Immature natural killer cell (primary cell): ENCODE measurements at regions not wholly inside any gene's neighbourhood (a gene's known extent, or its start where the extent isn't known, plus 50 kb on each side); places are given as distances from the start of the nearest gene placed in this dataset.

Experiments
- DNase-seq, 3 donors: peaks; one replicate each; pipeline ENCODE4 v3.0.0; 2022; ENCODE audit warnings: mixed read lengths in 1 of 3
- H3K27ac Mint-ChIP-seq, 6 donors: one replicate each; pipeline ENCODE4 v1.8.0; 2020; ENCODE audit warnings: mixed read lengths in 6 of 6, mild to moderate bottlenecking in 5 of 6, inconsistent platforms in 4 of 6, moderate library complexity in 3 of 6
- H3K27me3 Mint-ChIP-seq, 3 donors: one replicate each; pipeline ENCODE4 v1.8.0; 2020 to 2021; ENCODE audit warnings: low read depth in 3 of 3, mild to moderate bottlenecking in 3 of 3, mixed read lengths in 3 of 3, moderate library complexity in 3 of 3, inconsistent platforms in 1 of 3
- H3K36me3 Mint-ChIP-seq, 3 donors: one replicate each; pipeline ENCODE4 v1.8.0; 2020; ENCODE audit warnings: mixed read lengths in 3 of 3, inconsistent platforms in 2 of 3, mild to moderate bottlenecking in 2 of 3
- H3K4me1 Mint-ChIP-seq, 2 donors: one replicate each; pipeline ENCODE4 v1.8.0; 2020; ENCODE audit warnings: inconsistent platforms in 2 of 2, mild to moderate bottlenecking in 2 of 2, mixed read lengths in 2 of 2, moderate library complexity in 1 of 2
- H3K4me3 Mint-ChIP-seq, 5 donors: one replicate each; pipeline ENCODE4 v1.8.0; 2020; ENCODE audit warnings: mild to moderate bottlenecking in 5 of 5, mixed read lengths in 5 of 5, inconsistent platforms in 3 of 5, moderate library complexity in 3 of 5
- H3K9me3 Mint-ChIP-seq, 6 donors: one replicate each; pipeline ENCODE4 v1.8.0; 2020; ENCODE audit warnings: mild to moderate bottlenecking in 6 of 6, mixed read lengths in 6 of 6, inconsistent platforms in 4 of 6, moderate library complexity in 3 of 6

DNA sequence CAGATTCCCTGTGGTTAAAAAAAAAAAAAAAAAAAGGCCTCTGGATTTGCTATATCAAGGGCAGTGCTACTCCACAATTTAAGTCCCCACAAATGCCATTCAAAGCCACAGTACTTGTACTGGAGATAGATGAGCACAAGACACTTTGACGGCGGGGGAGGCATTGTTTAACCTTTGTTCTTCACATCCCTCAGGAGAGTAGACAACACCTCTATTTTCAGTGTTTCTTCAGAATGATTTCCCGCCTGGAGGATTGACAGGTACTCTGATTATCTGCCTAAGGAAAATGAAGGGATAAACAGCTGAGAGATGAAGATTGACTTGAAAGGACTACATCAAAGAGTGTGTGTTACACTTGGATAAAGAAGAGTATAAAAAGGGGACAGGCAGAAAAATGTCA is 58.7 kb downstream of the OTOL1 start:
- Mint-ChIP-seq H3K4me3 (no peak overlapping the region), H3K4me1 (no peaks in the 10 kb centered on the region), H3K36me3 (no peaks in the 10 kb centered on the region), H3K9me3 (no peaks in the 10 kb centered on the region), H3K27ac (no peak overlapping the region), H3K27me3 (peaks cover 2 to 12% (median 5%) of the 10 kb centered on the region in 3 donors)
- no peak for DNase-seq

DNA sequence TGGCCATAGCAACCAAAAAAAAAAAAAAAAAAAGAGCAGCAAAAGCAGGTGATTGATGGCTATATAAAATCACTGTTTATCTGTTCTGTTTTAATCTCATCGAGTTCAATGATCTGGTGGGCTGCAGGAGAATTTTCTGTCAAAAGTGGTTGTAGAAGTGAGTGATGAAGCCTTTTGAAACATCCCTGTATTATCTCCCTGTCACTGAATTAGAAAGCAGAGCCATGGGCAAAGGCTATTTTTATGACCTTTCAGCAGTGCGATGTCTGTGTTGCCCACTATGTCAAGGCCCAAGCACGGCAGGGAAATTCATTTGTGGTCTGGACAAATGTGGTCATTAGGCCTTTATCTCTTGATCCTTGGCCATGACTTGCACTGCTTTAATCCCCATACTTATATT is 59.9 kb downstream of the OTOL1 start:
- DNase-seq = no peak
- H3K27me3 Mint-ChIP-seq = peaks cover 2 to 12% (median 5%) of the 10 kb centered on the region in 3 donors
- no peak overlapping the region for H3K4me3 Mint-ChIP-seq
- H3K36me3 Mint-ChIP-seq = no peaks in the 10 kb centered on the region
- no peaks in the 10 kb centered on the region for H3K9me3 Mint-ChIP-seq
- H3K27ac Mint-ChIP-seq = no peak overlapping the region
- H3K4me1 Mint-ChIP-seq = no peaks in the 10 kb centered on the region

DNA sequence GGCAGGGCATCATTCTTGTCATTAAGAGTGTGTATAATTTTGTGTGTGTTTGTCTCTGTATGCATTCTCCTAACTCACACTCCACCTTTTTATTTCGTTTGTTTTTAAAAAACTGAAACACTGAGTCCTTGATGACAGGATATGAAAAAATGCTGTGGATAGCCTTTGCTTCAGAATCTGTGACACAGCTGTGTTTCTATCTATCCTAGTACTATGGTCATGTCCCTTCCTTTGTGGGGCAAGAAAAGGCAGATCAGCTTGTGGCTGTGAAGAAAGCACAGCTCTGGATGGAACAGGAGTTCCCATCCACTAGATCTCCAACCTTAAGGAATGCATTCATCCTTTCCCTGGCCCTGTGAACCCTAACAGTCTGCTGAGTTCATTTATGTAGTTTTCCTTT is 60.3 kb downstream of the OTOL1 start:
- no peak overlapping the region for H3K4me3 Mint-ChIP-seq
- no peaks in the 10 kb centered on the region for H3K36me3 Mint-ChIP-seq
- no peaks in the 10 kb centered on the region for H3K4me1 Mint-ChIP-seq
- H3K27me3 Mint-ChIP-seq = peaks cover 2 to 12% (median 5%) of the 10 kb centered on the region in 3 donors
- DNase-seq = no peak
- no peaks in the 10 kb centered on the region for H3K9me3 Mint-ChIP-seq
- no peak overlapping the region for H3K27ac Mint-ChIP-seq

GRCh38 chr3:161557445-161558150 is 61.0 kb downstream of the OTOL1 start:
- Mint-ChIP-seq H3K27me3 (peaks cover 2 to 12% (median 5%) of the 10 kb centered on the region in 3 donors), H3K4me3 (no peak overlapping the region), H3K36me3 (no peaks in the 10 kb centered on the region), H3K4me1 (no peaks in the 10 kb centered on the region), H3K9me3 (no peaks in the 10 kb centered on the region), H3K27ac (no peak overlapping the region)
- no peak for DNase-seq

DNA sequence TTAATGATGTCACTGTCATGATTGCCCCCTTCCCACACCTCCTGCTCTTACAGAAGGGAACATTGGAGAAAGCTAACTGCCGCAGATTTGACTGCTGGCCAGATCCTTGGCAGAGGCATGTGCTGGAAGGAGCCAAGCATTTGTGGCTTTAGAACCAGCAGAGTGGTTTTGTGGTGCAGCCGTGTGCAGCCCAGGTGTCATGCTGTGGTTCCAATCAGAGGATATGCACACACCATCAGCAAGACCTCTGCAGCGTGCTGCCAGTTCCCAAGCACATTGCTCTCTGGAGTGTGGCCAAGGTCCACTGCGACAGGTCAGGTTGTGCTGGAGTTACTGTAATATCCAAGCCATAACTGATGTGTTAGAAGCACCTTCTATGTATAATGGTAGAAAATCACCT is 61.6 kb downstream of the OTOL1 start:
- H3K4me3 Mint-ChIP-seq = no peak overlapping the region
- H3K36me3 Mint-ChIP-seq = no peaks in the 10 kb centered on the region
- DNase-seq = no peak
- H3K4me1 Mint-ChIP-seq = no peaks in the 10 kb centered on the region
- no peak overlapping the region for H3K27ac Mint-ChIP-seq
- peaks cover 3 to 12% (median 5%) of the 10 kb centered on the region in 3 donors for H3K27me3 Mint-ChIP-seq
- H3K9me3 Mint-ChIP-seq = no peaks in the 10 kb centered on the region

GRCh38 chr3:161559177-161559998 is 62.8 kb downstream of the OTOL1 start:
- peaks cover 5 to 9% (median 5%) of the 10 kb centered on the region in 3 donors for H3K27me3 Mint-ChIP-seq
- no peaks in the 10 kb centered on the region for H3K4me1 Mint-ChIP-seq
- no peak overlapping the region for H3K27ac Mint-ChIP-seq
- H3K9me3 Mint-ChIP-seq = no peaks in the 10 kb centered on the region
- no peaks in the 10 kb centered on the region for H3K36me3 Mint-ChIP-seq
- no peak for DNase-seq
- no peak overlapping the region for H3K4me3 Mint-ChIP-seq

- no peaks in the 10 kb centered on the region for H3K9me3 Mint-ChIP-seq
- H3K4me1 Mint-ChIP-seq = no peaks in the 10 kb centered on the region
- H3K27ac Mint-ChIP-seq = no peak overlapping the region
- peaks cover 5 to 8% (median 5%) of the 10 kb centered on the region in 3 donors for H3K27me3 Mint-ChIP-seq
- DNase-seq = no peak
- no peak overlapping the region for H3K4me3 Mint-ChIP-seq
- no peaks in the 10 kb centered on the region for H3K36me3 Mint-ChIP-seq
Measured at GRCh38 chr3:161560008-161560637, 63.5 kb downstream of the OTOL1 start.

- peaks cover 0 to 5% (median 3%) of the 10 kb centered on the region in 3 donors for H3K27me3 Mint-ChIP-seq
- no peaks in the 10 kb centered on the region for H3K4me1 Mint-ChIP-seq
- peaks cover 0 to 8% (median 2%) of the 10 kb centered on the region in 6 donors for H3K9me3 Mint-ChIP-seq
- H3K4me3 Mint-ChIP-seq = no peak overlapping the region
- no peak for DNase-seq
- no peaks in the 10 kb centered on the region for H3K36me3 Mint-ChIP-seq
- H3K27ac Mint-ChIP-seq = no peak overlapping the region
Measured at GRCh38 chr3:161567577-161568361, 71.2 kb downstream of the OTOL1 start.

DNA sequence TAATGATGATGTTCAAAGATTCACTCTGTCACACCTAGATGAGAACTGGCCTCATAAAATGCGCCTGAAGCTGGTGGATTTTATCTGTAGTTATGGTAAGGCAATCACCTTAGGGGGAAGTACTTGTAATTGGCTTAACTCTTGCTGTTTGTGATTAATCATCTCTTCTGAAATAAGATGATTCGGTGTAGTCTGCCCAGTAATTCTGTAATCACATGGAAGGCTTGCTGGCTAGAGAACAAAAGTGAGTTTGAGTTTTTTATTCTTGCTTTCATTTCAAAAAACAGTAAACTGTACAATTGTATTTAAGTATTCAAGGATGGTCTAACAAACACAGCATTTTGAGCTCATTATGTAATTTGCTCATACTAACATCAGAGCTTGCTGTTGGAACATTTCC is 72.1 kb downstream of the OTOL1 start:
- Mint-ChIP-seq H3K9me3 (peaks cover 0 to 8% (median 2%) of the 10 kb centered on the region in 6 donors), H3K27me3 (peaks cover 0 to 3% (median 2%) of the 10 kb centered on the region in 3 donors), H3K4me1 (no peaks in the 10 kb centered on the region), H3K36me3 (no peaks in the 10 kb centered on the region), H3K4me3 (no peak overlapping the region), H3K27ac (no peak overlapping the region)
- DNase-seq = no peak

DNA sequence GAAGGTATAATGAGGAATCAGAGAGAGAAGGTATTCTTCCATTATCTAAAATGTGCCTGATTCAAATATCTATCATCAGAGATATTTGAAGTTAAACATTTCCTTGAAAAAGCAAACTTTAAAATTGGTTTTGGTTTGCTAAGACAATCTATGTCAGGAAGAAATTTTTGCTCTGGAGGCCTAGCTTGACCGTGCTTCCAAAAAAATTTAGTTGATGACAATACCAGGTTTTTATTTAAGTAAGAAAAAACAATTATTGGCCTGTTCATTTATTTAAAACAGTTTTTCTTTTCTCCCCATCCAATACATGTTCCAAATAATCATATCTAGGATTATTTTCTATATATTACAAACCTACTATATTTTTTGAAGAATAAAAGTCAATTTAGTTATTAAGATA is 75.3 kb downstream of the OTOL1 start:
- DNase-seq = no peak
- Mint-ChIP-seq H3K4me1 (no peaks in the 10 kb centered on the region), H3K4me3 (no peak overlapping the region), H3K36me3 (no peaks in the 10 kb centered on the region), H3K27ac (no peak overlapping the region), H3K27me3 (peaks cover 0 to 4% (median 4%) of the 10 kb centered on the region in 3 donors), H3K9me3 (peaks cover 0 to 11% (median 4%) of the 10 kb centered on the region in 6 donors)

DNA sequence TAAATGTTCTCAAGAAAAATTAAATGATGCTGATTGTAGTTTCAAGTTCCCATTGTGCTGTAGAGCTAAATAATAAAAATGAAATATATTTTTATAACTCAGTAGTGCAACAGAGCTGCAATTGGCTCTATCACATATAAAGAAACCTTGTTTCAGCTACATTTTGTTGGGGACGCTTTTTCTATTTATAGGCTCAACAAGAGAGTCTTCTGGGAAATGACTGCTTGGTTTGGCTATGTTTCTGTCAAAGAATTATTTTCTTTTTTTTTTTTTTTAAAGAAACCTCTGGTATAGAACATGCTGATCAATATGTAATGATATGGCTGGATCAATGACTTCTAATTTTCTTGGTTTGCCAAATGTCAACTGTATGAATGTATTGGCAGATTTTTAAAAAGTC is 76.5 kb downstream of the OTOL1 start:
- Mint-ChIP-seq H3K27me3 (peaks cover 0 to 4% (median 4%) of the 10 kb centered on the region in 3 donors), H3K36me3 (no peaks in the 10 kb centered on the region), H3K4me1 (no peaks in the 10 kb centered on the region), H3K27ac (no peak overlapping the region), H3K9me3 (peaks cover 0 to 11% (median 4%) of the 10 kb centered on the region in 6 donors), H3K4me3 (no peak overlapping the region)
- DNase-seq = no peak

DNA sequence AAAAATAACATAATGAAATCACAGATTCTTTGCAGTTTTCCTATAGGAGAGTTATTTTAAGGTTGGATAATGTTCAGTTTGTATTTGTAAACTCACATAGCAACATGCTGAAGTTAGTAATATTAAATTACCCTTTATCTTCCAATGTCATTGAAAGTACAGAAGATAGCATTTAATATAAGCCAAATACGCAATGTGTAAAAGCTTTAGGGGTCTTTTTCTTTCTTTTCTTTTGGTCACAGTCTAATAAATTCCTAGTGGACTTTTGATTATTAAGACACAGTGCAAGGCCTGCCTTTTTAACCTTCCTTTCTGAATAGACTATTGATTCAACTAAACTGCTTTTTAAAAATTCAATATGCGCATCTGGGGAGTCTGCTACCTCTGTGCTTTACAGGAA is 79.3 kb downstream of the OTOL1 start:
- H3K36me3 Mint-ChIP-seq = no peaks in the 10 kb centered on the region
- peaks cover 0 to 4% (median 4%) of the 10 kb centered on the region in 3 donors for H3K27me3 Mint-ChIP-seq
- no peak overlapping the region for H3K4me3 Mint-ChIP-seq
- peaks cover 0 to 12% (median 3%) of the 10 kb centered on the region in 6 donors for H3K9me3 Mint-ChIP-seq
- H3K4me1 Mint-ChIP-seq = no peaks in the 10 kb centered on the region
- no peak overlapping the region for H3K27ac Mint-ChIP-seq
- DNase-seq = no peak

- no peak overlapping the region for H3K4me3 Mint-ChIP-seq
- H3K36me3 Mint-ChIP-seq = no peaks in the 10 kb centered on the region
- no peaks in the 10 kb centered on the region for H3K4me1 Mint-ChIP-seq
- H3K27me3 Mint-ChIP-seq = peaks cover 0 to 5% (median 5%) of the 10 kb centered on the region in 3 donors
- no peak for DNase-seq
- no peak overlapping the region for H3K27ac Mint-ChIP-seq
- H3K9me3 Mint-ChIP-seq = peaks cover 0 to 15% (median 3%) of the 10 kb centered on the region in 6 donors
Measured at GRCh38 chr3:161576311-161576710, 79.7 kb downstream of the OTOL1 start.
